ENCODE measurements at regions not wholly inside any gene's neighbourhood (a gene's known extent, or its start where the extent isn't known, plus 50 kb on each side); places are given as distances from the start of the nearest gene placed in this dataset.

GRCh38 chr4:9532134-9532862, 88.1 kb downstream of the DEFB131A start:
- TF ChIP-seq CTCF (IDR thresholded peaks at IDR 0.05) = peak; percentile 73

GRCh38 chr4:9592010-9592409, 147.8 kb downstream of the DEFB131A start:
- no peak for TF ChIP-seq CTCF (IDR thresholded peaks at IDR 0.05)

- TF ChIP-seq CTCF (IDR thresholded peaks at IDR 0.05) = no peak
These were observed 150.7 kb downstream of the DEFB131A start for GRCh38 chr4:9594948-9595347.

- TF ChIP-seq CTCF (IDR thresholded peaks at IDR 0.05) = no peak
These were observed 155.1 kb downstream of the DEFB131A start for GRCh38 chr4:9599266-9599665.

DNA sequence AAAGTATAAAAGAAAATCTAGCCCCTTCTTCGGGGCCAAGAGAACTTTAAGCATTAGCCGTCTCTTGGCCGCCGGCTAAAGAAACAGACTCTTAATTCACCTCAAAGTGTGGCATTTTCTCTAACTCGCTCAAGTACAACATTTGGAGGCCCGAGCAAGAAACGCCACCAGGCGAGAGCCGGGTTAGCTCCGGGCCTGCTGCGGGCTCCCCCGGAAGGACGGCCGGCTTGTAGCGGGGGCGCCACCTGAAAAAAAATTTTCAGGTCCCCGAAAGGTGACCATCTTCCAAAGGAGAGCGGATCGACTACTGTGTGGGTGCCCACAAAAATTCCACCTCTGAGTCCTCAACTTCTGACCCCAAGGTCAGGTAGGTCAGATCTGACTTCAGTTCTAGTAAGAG, 156.0 kb downstream of the DEFB131A start:
- no peak for TF ChIP-seq CTCF (IDR thresholded peaks at IDR 0.05)

DNA sequence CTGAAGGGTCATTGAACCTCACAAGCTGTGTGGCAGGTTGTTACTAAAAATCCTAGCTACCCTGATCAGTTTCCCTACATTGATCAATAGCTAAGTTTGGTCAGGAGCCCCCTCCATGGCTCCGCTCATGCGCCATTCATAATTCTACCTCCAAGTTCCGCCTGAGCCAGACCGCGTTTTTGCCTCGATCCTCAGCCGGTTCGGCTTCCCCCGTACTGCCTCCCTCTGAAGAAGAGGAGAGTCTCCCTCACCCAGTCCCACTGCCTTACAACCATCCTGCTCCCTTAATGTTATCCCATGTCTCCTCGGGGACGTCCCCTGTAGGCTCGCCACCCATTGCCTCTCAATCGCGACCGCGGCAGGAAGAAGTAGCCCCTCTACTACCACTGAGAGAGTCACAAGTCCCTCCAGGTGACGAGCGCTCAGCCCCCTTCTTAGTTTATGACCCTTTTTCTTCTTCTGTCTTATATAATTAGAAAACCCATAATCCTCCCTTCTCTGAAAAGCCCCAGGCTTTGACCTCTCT, 158.2 kb downstream of the DEFB131A start:
- no peak for TF ChIP-seq CTCF (IDR thresholded peaks at IDR 0.05)

- no peak for TF ChIP-seq CTCF (IDR thresholded peaks at IDR 0.05)
These were observed 164.1 kb downstream of the DEFB131A start for GRCh38 chr4:9608300-9608699.

Measured in LNCAP (cell line).